Keratinocyte (primary cell): ENCODE measurements at regions not wholly inside any gene's neighbourhood (a gene's known extent, or its start where the extent isn't known, plus 50 kb on each side); places are given as distances from the start of the nearest gene placed in this dataset.

ENCODE experiments used
- DNase-seq: peaks from one replicate; pipeline ENCODE4 v3.0.0-alpha.2; 2011; ENCODE audit warnings: low read depth, missing footprints, low spot score
- FAIRE-seq: peaks from 2 replicates; lab custom pipeline; 2011; peaks lifted over from hg19 to GRCh38; lab: Jason Lieb, UNC
- H2AFZ ChIP-seq: 2 replicates; pipeline ENCODE4 v1.6.0; 2012; ENCODE audit warnings: low read length, control low read depth, inconsistent platforms; ENCODE audit not compliant: control insufficient read depth
- H3K27ac ChIP-seq: 2 replicates; pipeline ENCODE4 v1.5.1; 2011; ENCODE audit warnings: low read length; ENCODE audit not compliant: control insufficient read depth, insufficient read depth
- H3K27me3 ChIP-seq: 3 replicates; pipeline ENCODE4 v1.6.0; 2011; ENCODE audit warnings: low read length; ENCODE audit not compliant: control insufficient read depth, insufficient read depth; ENCODE audit errors: extremely low read depth
- H3K36me3 ChIP-seq, 2 experiments: 2 replicates in 1 of 2; 3 replicates in 1 of 2; pipeline ENCODE4 v1.5.1; 2011; ENCODE audit warnings: low read length in 2 of 2, mild to moderate bottlenecking in 1 of 2; ENCODE audit not compliant: control insufficient read depth in 2 of 2, insufficient read depth in 2 of 2; ENCODE audit errors: extremely low read depth in 1 of 2
- H3K4me1 ChIP-seq: 3 replicates; pipeline ENCODE4 v1.5.1; 2011; ENCODE audit warnings: low read length; ENCODE audit not compliant: control insufficient read depth, insufficient read depth; ENCODE audit errors: extremely low read depth
- H3K4me2 ChIP-seq: 3 replicates; pipeline ENCODE4 v1.6.0; 2011; ENCODE audit warnings: low read depth, low read length; ENCODE audit not compliant: control insufficient read depth, insufficient read depth; ENCODE audit errors: extremely low read depth
- H3K4me3 ChIP-seq, 3 experiments: fragments of 200-600 bp in 1 of 3; sonication (generic) in 1 of 3; 2 replicates in 2 of 3; 3 replicates in 1 of 3; pipeline ENCODE4 v1.5.1; 2011 to 2016; ENCODE audit warnings: low read length in 3 of 3, mild to moderate bottlenecking in 3 of 3, control low read depth in 2 of 3, inconsistent platforms in 1 of 3, low read depth in 1 of 3, mixed read lengths in 1 of 3, mixed run types in 1 of 3, moderate library complexity in 1 of 3; ENCODE audit not compliant: control insufficient read depth in 2 of 3, insufficient read depth in 2 of 3; ENCODE audit errors: extremely low read depth in 1 of 3
- H3K79me2 ChIP-seq: 2 replicates; pipeline ENCODE4 v1.6.0; 2012; ENCODE audit warnings: low read length; ENCODE audit not compliant: control insufficient read depth, insufficient read depth
- H3K9ac ChIP-seq: 3 replicates; pipeline ENCODE4 v1.6.0; 2011; ENCODE audit warnings: low read length; ENCODE audit not compliant: control insufficient read depth, insufficient read depth; ENCODE audit errors: extremely low read depth
- H3K9me1 ChIP-seq: 3 replicates; pipeline ENCODE4 v1.6.0; 2011; ENCODE audit warnings: low read length; ENCODE audit not compliant: control insufficient read depth, insufficient read depth; ENCODE audit errors: extremely low read depth
- H3K9me3 ChIP-seq: 2 replicates; pipeline ENCODE4 v1.5.1; 2012; ENCODE audit warnings: low read depth, low read length; ENCODE audit not compliant: control insufficient read depth
- H4K20me1 ChIP-seq: 3 replicates; pipeline ENCODE4 v1.6.0; 2011; ENCODE audit warnings: low read length; ENCODE audit not compliant: control insufficient read depth, insufficient read depth; ENCODE audit errors: extremely low read depth
- EZH2 ChIP-seq: IDR thresholded peaks from one replicate; pipeline ENCODE4 v1.6.1; 2012; ENCODE audit warnings: inconsistent platforms, mild to moderate bottlenecking, low read length, moderate library complexity
- dilution Hi-C: fragments of 300-500 bp; cut with MboI; formaldehyde crosslinking; loops from one replicate; pipeline ENCODE4 v1.7.0; 2020; ENCODE audit warnings: low sequenced_read_pairs; ENCODE audit not compliant: extremely low pct_ligation_motif_present
- TF ChIP-seq, protein P1 (sequence below), 3 experiments: IDR thresholded peaks in 1 of 3; conservative IDR thresholded peaks in 1 of 3; optimal IDR thresholded peaks in 1 of 3; 2 replicates in 2 of 3; 3 replicates in 1 of 3; pipeline versions ENCODE3 to v1.5.1; 2011; ENCODE audit warnings: low read length in 3 of 3, mild to moderate bottlenecking in 3 of 3, moderate library complexity in 2 of 3, control low read depth in 1 of 3, inconsistent platforms in 1 of 3; ENCODE audit not compliant: insufficient read depth in 2 of 3; ENCODE audit errors: extremely low read depth in 1 of 3

DNA sequence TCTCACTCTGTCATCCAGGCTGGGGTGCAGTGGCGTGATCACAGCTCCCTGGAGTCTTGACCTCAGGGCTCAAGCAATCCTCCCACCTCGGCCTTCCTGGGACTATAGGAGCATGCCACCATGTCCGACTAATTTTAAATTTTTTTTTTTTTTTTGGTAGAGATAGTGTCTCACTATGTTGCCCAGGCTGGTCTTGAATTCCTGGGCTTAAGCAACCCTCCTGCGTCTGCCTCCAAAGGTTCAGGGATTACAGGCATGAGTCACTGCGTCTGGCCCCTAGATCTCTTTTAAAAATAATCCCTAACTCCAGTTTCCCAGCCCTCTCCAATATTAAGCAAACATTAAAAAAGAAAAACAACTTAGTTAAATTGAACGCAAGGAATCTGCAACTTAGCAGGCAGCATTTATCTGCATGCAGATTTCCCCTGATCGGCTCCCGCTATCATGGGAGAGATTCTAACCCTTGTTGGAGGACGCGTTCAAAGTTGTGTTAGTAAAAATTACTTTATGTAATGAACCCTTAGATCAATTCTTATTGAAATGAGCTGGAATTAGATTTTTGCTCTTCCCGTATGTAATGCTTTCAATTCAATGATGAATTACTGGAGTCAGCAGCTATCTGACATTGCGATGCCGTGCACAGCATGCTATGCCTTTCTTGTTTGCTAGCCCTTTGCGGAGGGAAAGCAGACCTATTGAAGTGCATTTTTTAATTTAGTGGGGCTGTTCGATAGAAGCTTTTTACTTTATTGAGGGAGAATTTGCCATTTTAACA, 171.7 kb downstream of the HAPSTR1 start:
- Histone ChIP-seq H3K9me1 (no peaks in the 10 kb centered on the region), H3K27me3 (no peaks in the 10 kb centered on the region), H3K4me2 (no peak overlapping the region), H3K79me2 (no peaks in the 10 kb centered on the region), H3K4me1 (no peaks in the 10 kb centered on the region), H3K9ac (no peak overlapping the region), H2AFZ (no peak overlapping the region), H3K36me3 (no peaks in the 10 kb centered on the region), H3K27ac (no peak overlapping the region), H3K4me3 (no peak overlapping the region), H3K9me3 (no peaks in the 10 kb centered on the region), H4K20me1 (no peaks in the 10 kb centered on the region)
- dilution Hi-C loops: no loop called here
- TF ChIP-seq, protein P1, sequence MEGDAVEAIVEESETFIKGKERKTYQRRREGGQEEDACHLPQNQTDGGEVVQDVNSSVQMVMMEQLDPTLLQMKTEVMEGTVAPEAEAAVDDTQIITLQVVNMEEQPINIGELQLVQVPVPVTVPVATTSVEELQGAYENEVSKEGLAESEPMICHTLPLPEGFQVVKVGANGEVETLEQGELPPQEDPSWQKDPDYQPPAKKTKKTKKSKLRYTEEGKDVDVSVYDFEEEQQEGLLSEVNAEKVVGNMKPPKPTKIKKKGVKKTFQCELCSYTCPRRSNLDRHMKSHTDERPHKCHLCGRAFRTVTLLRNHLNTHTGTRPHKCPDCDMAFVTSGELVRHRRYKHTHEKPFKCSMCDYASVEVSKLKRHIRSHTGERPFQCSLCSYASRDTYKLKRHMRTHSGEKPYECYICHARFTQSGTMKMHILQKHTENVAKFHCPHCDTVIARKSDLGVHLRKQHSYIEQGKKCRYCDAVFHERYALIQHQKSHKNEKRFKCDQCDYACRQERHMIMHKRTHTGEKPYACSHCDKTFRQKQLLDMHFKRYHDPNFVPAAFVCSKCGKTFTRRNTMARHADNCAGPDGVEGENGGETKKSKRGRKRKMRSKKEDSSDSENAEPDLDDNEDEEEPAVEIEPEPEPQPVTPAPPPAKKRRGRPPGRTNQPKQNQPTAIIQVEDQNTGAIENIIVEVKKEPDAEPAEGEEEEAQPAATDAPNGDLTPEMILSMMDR (optimal IDR thresholded peaks at IDR 0.05 in 1 of 3, IDR thresholded peaks at IDR 0.05 in 1 of 3, conservative IDR thresholded peaks at IDR 0.05 in 1 of 3; ENCODE audit: extremely low read depth in 1 of 3, insufficient read depth in 2 of 3, low read length in 3 of 3): no peak
- TF ChIP-seq EZH2: no peak
- no peak for DNase-seq
- FAIRE-seq: no peak

DNA sequence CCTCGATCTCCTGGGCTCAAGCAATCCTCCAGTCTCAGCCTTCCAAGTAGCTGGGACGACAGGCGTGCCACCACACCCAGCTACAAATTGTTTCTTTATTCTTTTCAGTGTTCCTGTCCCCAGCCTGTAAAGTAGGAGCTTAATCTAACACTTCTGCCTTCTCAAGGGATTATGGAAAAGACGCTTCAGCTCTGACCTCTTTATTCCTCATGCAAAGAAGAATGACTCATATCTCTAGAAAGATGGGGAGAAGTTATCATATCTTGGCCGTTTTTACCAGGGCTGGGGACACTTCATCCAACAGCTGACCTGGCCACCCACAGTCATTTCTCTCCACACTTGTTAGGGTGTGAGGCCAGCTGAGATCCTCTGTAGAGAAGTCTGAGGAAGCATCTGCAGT, 172.6 kb downstream of the HAPSTR1 start:
- Histone ChIP-seq H3K36me3 (no peaks in the 10 kb centered on the region), H3K27ac (no peak overlapping the region), H2AFZ (no peak overlapping the region), H3K4me2 (no peak overlapping the region), H3K4me1 (no peaks in the 10 kb centered on the region), H3K9ac (no peak overlapping the region), H3K27me3 (no peaks in the 10 kb centered on the region), H3K79me2 (no peaks in the 10 kb centered on the region), H4K20me1 (no peaks in the 10 kb centered on the region), H3K9me3 (no peaks in the 10 kb centered on the region), H3K9me1 (no peaks in the 10 kb centered on the region), H3K4me3 (no peak overlapping the region)
- no peak for TF ChIP-seq EZH2
- TF ChIP-seq, protein P1 (optimal IDR thresholded peaks at IDR 0.05 in 1 of 3, IDR thresholded peaks at IDR 0.05 in 1 of 3, conservative IDR thresholded peaks at IDR 0.05 in 1 of 3; ENCODE audit: extremely low read depth in 1 of 3, insufficient read depth in 2 of 3, low read length in 3 of 3): no peak
- FAIRE-seq (no peak), DNase-seq (no peak)
- dilution Hi-C loops: no loop called here
